ENCODE measurements at regions not wholly inside any gene's neighbourhood (a gene's known extent, or its start where the extent isn't known, plus 50 kb on each side); places are given as distances from the start of the nearest gene placed in this dataset.

DNA sequence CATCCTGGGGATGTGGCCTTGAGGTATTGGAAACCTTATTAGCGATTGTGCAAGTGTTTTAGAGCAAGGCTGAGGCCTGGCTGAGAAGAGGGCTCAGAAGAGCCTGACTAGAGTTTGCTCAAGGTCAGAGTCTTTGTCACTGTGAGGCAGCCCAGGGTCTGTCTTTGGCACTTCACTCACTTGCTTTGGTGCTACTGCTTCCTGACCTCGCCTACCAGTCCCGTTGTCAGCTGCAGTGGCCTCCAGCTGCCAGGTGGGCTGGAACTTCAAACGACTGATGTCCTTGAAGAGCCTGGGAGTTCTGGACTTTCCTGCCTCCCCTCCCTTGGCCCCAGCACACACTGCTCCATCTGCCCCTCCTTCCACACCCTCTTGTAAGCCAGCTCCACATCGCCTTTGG is 228.0 kb downstream of the SNX18 start:
- ChIA-PET POLR2A (interaction anchor here (2.3 kb wide), 1 partner anchor 12 kb away, joined by 9 read pairs; no protein-coding TSS in a partner anchor), CTCF (no interaction called here)
- Histone ChIP-seq H3K4me3 (ENCODE audit: low read length) (no peak overlapping the region), H3K9me3 (ENCODE audit: control insufficient read depth in 2 of 3, low read length in 3 of 3) (no peaks in the 10 kb centered on the region), H3K27ac (ENCODE audit: low read depth, low read length) (no peak overlapping the region), H3K27me3 (ENCODE audit: control insufficient read depth in 2 of 2, insufficient read depth in 2 of 2, low read length in 2 of 2) (no peaks in the 10 kb centered on the region), H3K4me1 (ENCODE audit: control insufficient read depth in 2 of 2, insufficient read depth in 2 of 2, low read length in 2 of 2) (peaks cover 11 to 35% of the 10 kb centered on the region in 2 donors), H3K36me3 (ENCODE audit: control insufficient read depth in 2 of 3, insufficient read depth in 3 of 3, low read length in 3 of 3) (no peaks in the 10 kb centered on the region)
- Mint-ChIP-seq H3K27me3 (no peaks in the 10 kb centered on the region), H3K27ac (no peak overlapping the region), H3K36me3 (peaks cover 0 to 15% (median 0%) of the 10 kb centered on the region in 5 donors), H3K4me1 (peaks cover 10 to 46% (median 17%) of the 10 kb centered on the region in 7 donors), H3K4me3 (no peak overlapping the region), H3K9me3 (peaks cover 0 to 6% (median 0%) of the 10 kb centered on the region in 11 donors)
- intact Hi-C loops (cut with micrococcal nuclease), result loop anchor here in 1 of 2 donors (2.0 to 5.0 kb wide), 3 partner anchors 73 to 433 kb away; partner anchors contain the start of genes ARL15 and SNX18
- ATAC-seq, result no peak
- no peak for DNase-seq

DNA sequence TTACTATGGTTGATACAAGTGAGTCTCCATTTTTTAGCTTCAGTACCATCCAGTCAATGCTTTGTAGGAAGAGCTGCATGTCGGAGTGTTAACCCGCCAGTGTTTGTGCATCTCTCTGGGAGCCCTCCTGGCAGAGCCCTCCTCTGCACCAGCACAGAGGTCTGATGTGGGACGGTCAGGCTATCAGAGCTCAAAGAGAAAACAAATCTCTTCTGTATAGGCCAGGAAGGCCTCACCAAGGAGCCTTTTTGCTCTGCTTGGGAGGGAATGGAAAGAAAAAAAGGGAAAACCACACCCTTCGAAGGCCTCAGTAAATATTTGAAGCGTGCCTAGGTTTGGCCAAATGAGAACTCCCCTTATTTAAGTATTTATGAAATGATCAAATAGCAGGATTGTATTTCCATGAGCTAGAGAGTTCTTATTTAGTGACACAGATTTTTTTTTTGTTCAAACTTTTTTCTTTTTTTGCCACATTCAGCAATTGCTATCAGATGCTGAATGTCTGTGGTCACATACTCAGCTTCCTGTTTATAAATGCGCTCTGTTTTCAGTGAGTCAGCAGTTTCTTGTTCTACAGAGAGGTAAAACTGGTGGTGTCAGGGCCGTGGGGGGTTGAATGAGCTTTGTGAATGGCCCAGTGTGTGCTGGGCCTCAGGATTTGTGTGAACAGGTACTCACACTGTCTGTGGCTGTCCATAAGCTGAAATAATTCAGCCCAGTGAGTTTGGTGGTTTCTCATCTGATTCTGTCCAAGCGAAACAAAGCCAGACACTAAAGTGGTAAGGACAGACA is 226.6 kb downstream of the SNX18 start:
- Histone ChIP-seq H3K4me1 (ENCODE audit: control insufficient read depth in 2 of 2, insufficient read depth in 2 of 2, low read length in 2 of 2) (peaks cover 11 to 35% of the 10 kb centered on the region in 2 donors), H3K4me3 (ENCODE audit: low read length) (peak overlapping the region; percentile 9), H3K9me3 (ENCODE audit: control insufficient read depth in 2 of 3, low read length in 3 of 3) (no peaks in the 10 kb centered on the region), H3K27me3 (ENCODE audit: control insufficient read depth in 2 of 2, insufficient read depth in 2 of 2, low read length in 2 of 2) (no peaks in the 10 kb centered on the region), H3K27ac (ENCODE audit: low read depth, low read length) (no peak overlapping the region), H3K36me3 (ENCODE audit: control insufficient read depth in 2 of 3, insufficient read depth in 3 of 3, low read length in 3 of 3) (no peaks in the 10 kb centered on the region)
- H3K27me3 Mint-ChIP-seq, result peaks cover 0 to 6% (median 4%) of the 10 kb centered on the region in 5 donors
- peak overlapping the region in 8 of 9 donors; percentile 25 to 82 (median 36) for H3K27ac Mint-ChIP-seq
- peaks cover 0 to 7% (median 0%) of the 10 kb centered on the region in 11 donors for H3K9me3 Mint-ChIP-seq
- H3K4me3 Mint-ChIP-seq, result peak overlapping the region in 9 of 10 donors; percentile 3 to 77 (median 35)
- H3K36me3 Mint-ChIP-seq, result peaks cover 0 to 19% (median 0%) of the 10 kb centered on the region in 5 donors
- peak in 8 of 9 donors; percentile 38 to 71 (median 52) for DNase-seq
- H3K4me1 Mint-ChIP-seq, result peaks cover 16 to 57% (median 20%) of the 10 kb centered on the region in 7 donors
- POLR2A ChIA-PET, result interaction anchor here (0.6 to 2.3 kb wide), 8 partner anchors 12 to 227 kb away, joined by 3 to 12 read pairs (median 7); partner anchors contain the start of gene SNX18
- intact Hi-C loops (cut with micrococcal nuclease), result loop anchor here (1.0 to 2.0 kb wide), 8 partner anchors 9 to 227 kb away; partner anchors contain the start of gene SNX18 (in 2 of the 2)
- CTCF ChIA-PET, result interaction anchor here (0.6 to 1.9 kb wide), 7 partner anchors 12 to 294 kb away, joined by 3 to 11 read pairs (median 3); no protein-coding TSS in a partner anchor
- peak; percentile 90 for ATAC-seq

- Histone ChIP-seq H3K4me3 (ENCODE audit: low read length) (peak overlapping the region; percentile 9), H3K9me3 (ENCODE audit: control insufficient read depth in 2 of 3, low read length in 3 of 3) (no peaks in the 10 kb centered on the region), H3K27me3 (ENCODE audit: control insufficient read depth in 2 of 2, insufficient read depth in 2 of 2, low read length in 2 of 2) (no peaks in the 10 kb centered on the region), H3K36me3 (ENCODE audit: control insufficient read depth in 2 of 3, insufficient read depth in 3 of 3, low read length in 3 of 3) (no peaks in the 10 kb centered on the region), H3K4me1 (ENCODE audit: control insufficient read depth in 2 of 2, insufficient read depth in 2 of 2, low read length in 2 of 2) (peaks cover 11 to 35% of the 10 kb centered on the region in 2 donors), H3K27ac (ENCODE audit: low read depth, low read length) (no peak overlapping the region)
- H3K27me3 Mint-ChIP-seq, result peaks cover 0 to 9% (median 4%) of the 10 kb centered on the region in 5 donors
- ATAC-seq (no peak), DNase-seq (no peak)
- ChIA-PET POLR2A (interaction anchor here (1.8 to 2.3 kb wide), 4 partner anchors 11 to 97 kb away, joined by 8 to 12 read pairs (median 9); no protein-coding TSS in a partner anchor), CTCF (interaction anchor here (0.6 to 1.9 kb wide), 4 partner anchors 14 to 101 kb away, joined by 3 to 11 read pairs (median 3); no protein-coding TSS in a partner anchor)
- intact Hi-C loops (cut with micrococcal nuclease), result no loop called here
- H3K4me3 Mint-ChIP-seq, result peak overlapping the region in 1 of 10 donors; percentile 44
- H3K9me3 Mint-ChIP-seq, result peaks cover 0 to 7% (median 0%) of the 10 kb centered on the region in 11 donors
- peak overlapping the region in 1 of 9 donors; percentile 82 for H3K27ac Mint-ChIP-seq
- H3K4me1 Mint-ChIP-seq, result peaks cover 18 to 59% (median 23%) of the 10 kb centered on the region in 7 donors
- H3K36me3 Mint-ChIP-seq, result peaks cover 0 to 21% (median 0%) of the 10 kb centered on the region in 5 donors
Observed at GRCh38 chr5:54743581-54743980, 226.0 kb downstream of the SNX18 start.

- Mint-ChIP-seq H3K27ac (peak overlapping the region in 1 of 9 donors; percentile 12), H3K27me3 (peaks cover 0 to 13% (median 4%) of the 10 kb centered on the region in 5 donors), H3K36me3 (peaks cover 0 to 25% (median 0%) of the 10 kb centered on the region in 5 donors), H3K9me3 (peaks cover 0 to 7% (median 0%) of the 10 kb centered on the region in 11 donors), H3K4me3 (no peak overlapping the region), H3K4me1 (peaks cover 23 to 62% (median 26%) of the 10 kb centered on the region in 7 donors)
- Histone ChIP-seq H3K36me3 (ENCODE audit: control insufficient read depth in 2 of 3, insufficient read depth in 3 of 3, low read length in 3 of 3) (no peaks in the 10 kb centered on the region), H3K27me3 (ENCODE audit: control insufficient read depth in 2 of 2, insufficient read depth in 2 of 2, low read length in 2 of 2) (no peaks in the 10 kb centered on the region), H3K9me3 (ENCODE audit: control insufficient read depth in 2 of 3, low read length in 3 of 3) (no peaks in the 10 kb centered on the region), H3K27ac (ENCODE audit: low read depth, low read length) (no peak overlapping the region), H3K4me3 (ENCODE audit: low read length) (no peak overlapping the region), H3K4me1 (ENCODE audit: control insufficient read depth in 2 of 2, insufficient read depth in 2 of 2, low read length in 2 of 2) (peaks cover 11 to 35% of the 10 kb centered on the region in 2 donors)
- ChIA-PET POLR2A (interaction anchor here (0.6 to 2.3 kb wide), 5 partner anchors 8 to 232 kb away, joined by 3 to 8 read pairs (median 3); no protein-coding TSS in a partner anchor), CTCF (no interaction called here)
- no peak for DNase-seq
- intact Hi-C loops (cut with micrococcal nuclease), result no loop called here
- no peak for ATAC-seq
Observed at GRCh38 chr5:54742417-54742891, 224.9 kb downstream of the SNX18 start.

DNA sequence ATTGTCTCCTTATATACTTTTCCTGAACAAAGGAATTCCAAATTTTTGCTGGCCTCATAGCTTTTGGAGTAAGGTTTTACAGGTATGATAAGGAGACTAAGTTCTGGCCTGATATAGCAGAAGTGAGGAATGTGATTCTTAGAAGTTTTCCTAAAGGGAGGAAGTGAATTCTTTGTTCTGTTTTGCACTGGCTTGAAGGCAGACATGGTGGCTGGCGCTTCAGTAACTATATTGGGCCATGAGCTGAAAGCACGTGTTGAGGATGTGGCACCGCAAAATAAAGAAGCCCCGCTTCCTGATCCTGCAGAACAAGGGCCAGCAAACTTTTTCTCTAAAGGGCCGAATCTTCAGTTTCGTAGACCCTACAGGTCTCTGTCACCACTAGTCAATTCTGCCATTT is 224.2 kb downstream of the SNX18 start:
- Mint-ChIP-seq H3K4me3 (no peak overlapping the region), H3K36me3 (peaks cover 0 to 25% (median 0%) of the 10 kb centered on the region in 5 donors), H3K27me3 (peaks cover 0 to 13% (median 4%) of the 10 kb centered on the region in 5 donors), H3K27ac (no peak overlapping the region), H3K9me3 (peaks cover 0 to 7% (median 0%) of the 10 kb centered on the region in 11 donors), H3K4me1 (peaks cover 23 to 62% (median 26%) of the 10 kb centered on the region in 7 donors)
- Histone ChIP-seq H3K27me3 (ENCODE audit: control insufficient read depth in 2 of 2, insufficient read depth in 2 of 2, low read length in 2 of 2) (no peaks in the 10 kb centered on the region), H3K36me3 (ENCODE audit: control insufficient read depth in 2 of 3, insufficient read depth in 3 of 3, low read length in 3 of 3) (no peaks in the 10 kb centered on the region), H3K4me3 (ENCODE audit: low read length) (no peak overlapping the region), H3K4me1 (ENCODE audit: control insufficient read depth in 2 of 2, insufficient read depth in 2 of 2, low read length in 2 of 2) (peaks cover 11 to 35% of the 10 kb centered on the region in 2 donors), H3K9me3 (ENCODE audit: control insufficient read depth in 2 of 3, low read length in 3 of 3) (no peaks in the 10 kb centered on the region), H3K27ac (ENCODE audit: low read depth, low read length) (no peak overlapping the region)
- POLR2A ChIA-PET, result interaction anchor here (0.6 kb wide), 1 partner anchor 231 kb away, joined by 4 read pairs; no protein-coding TSS in a partner anchor
- CTCF ChIA-PET, result no interaction called here
- ATAC-seq, result no peak
- intact Hi-C loops (cut with micrococcal nuclease), result no loop called here
- DNase-seq, result no peak

GRCh38 chr5:54740141-54740540 is 222.6 kb downstream of the SNX18 start:
- Mint-ChIP-seq H3K4me1 (peaks cover 21 to 54% (median 26%) of the 10 kb centered on the region in 7 donors), H3K9me3 (peaks cover 0 to 7% (median 0%) of the 10 kb centered on the region in 11 donors), H3K27ac (no peak overlapping the region), H3K4me3 (no peak overlapping the region), H3K36me3 (peaks cover 0 to 31% (median 0%) of the 10 kb centered on the region in 5 donors), H3K27me3 (peaks cover 0 to 14% (median 5%) of the 10 kb centered on the region in 5 donors)
- Histone ChIP-seq H3K4me1 (ENCODE audit: control insufficient read depth in 2 of 2, insufficient read depth in 2 of 2, low read length in 2 of 2) (peaks cover 11 to 30% of the 10 kb centered on the region in 2 donors), H3K4me3 (ENCODE audit: low read length) (no peak overlapping the region), H3K27ac (ENCODE audit: low read depth, low read length) (no peak overlapping the region), H3K27me3 (ENCODE audit: control insufficient read depth in 2 of 2, insufficient read depth in 2 of 2, low read length in 2 of 2) (no peaks in the 10 kb centered on the region), H3K36me3 (ENCODE audit: control insufficient read depth in 2 of 3, insufficient read depth in 3 of 3, low read length in 3 of 3) (no peaks in the 10 kb centered on the region), H3K9me3 (ENCODE audit: control insufficient read depth in 2 of 3, low read length in 3 of 3) (no peaks in the 10 kb centered on the region)
- ATAC-seq (no peak), DNase-seq (no peak)
- intact Hi-C loops (cut with micrococcal nuclease), result no loop called here
- ChIA-PET POLR2A (no interaction called here), CTCF (interaction anchor here (1.0 kb wide), 1 partner anchor 223 kb away, joined by 3 read pairs; no protein-coding TSS in a partner anchor)
